MM.1S (cell line): ENCODE measurements at regions not wholly inside any gene's neighbourhood (a gene's known extent, or its start where the extent isn't known, plus 50 kb on each side); places are given as distances from the start of the nearest gene placed in this dataset.

Source experiments
- DNase-seq: peaks from one replicate; pipeline ENCODE4 v3.0.0-alpha.2; 2015
- H2AFZ ChIP-seq: fragments of 300-600 bp; sonication (generic); 2 replicates; pipeline ENCODE4 v1.6.0; 2016; ENCODE audit warnings: antibody characterized with exemption, low read length
- H3F3A ChIP-seq: fragments of 300-600 bp; sonication (generic); 2 replicates; pipeline ENCODE4 v1.6.1; 2016; ENCODE audit warnings: mild to moderate bottlenecking, antibody characterized with exemption, low read length, moderate library complexity, mixed read lengths; ENCODE audit not compliant: insufficient read depth
- H3K27ac ChIP-seq: fragments of 300-600 bp; sonication (generic); 2 replicates; pipeline ENCODE4 v1.5.1; 2016; ENCODE audit warnings: mild to moderate bottlenecking, low read length
- H3K27me3 ChIP-seq: fragments of 300-600 bp; sonication (generic); replicated peaks from 2 replicates; pipeline ENCODE4 v1.6.0; 2016; ENCODE audit warnings: low read length; ENCODE audit not compliant: insufficient read depth
- H3K36me3 ChIP-seq: fragments of 300-600 bp; sonication (generic); replicated peaks from 2 replicates; pipeline ENCODE4 v1.6.1; 2016; ENCODE audit warnings: mild to moderate bottlenecking, low read length, mixed read lengths; ENCODE audit not compliant: insufficient read depth
- H3K4me1 ChIP-seq: fragments of 300-600 bp; sonication (generic); 2 replicates; pipeline ENCODE4 v1.6.1; 2016; ENCODE audit warnings: low read length, mixed read lengths
- H3K4me2 ChIP-seq: fragments of 300-600 bp; sonication (generic); 2 replicates; pipeline ENCODE4 v1.6.0; 2016; ENCODE audit warnings: low read depth, low read length
- H3K4me3 ChIP-seq: fragments of 300-600 bp; sonication (generic); 2 replicates; pipeline ENCODE4 v1.5.1; 2016; ENCODE audit warnings: low read length, mixed read lengths
- H3K79me2 ChIP-seq: fragments of 300-600 bp; sonication (generic); 2 replicates; pipeline ENCODE4 v1.6.1; 2016; ENCODE audit warnings: mixed run types, low read length, mixed read lengths
- H3K9ac ChIP-seq: fragments of 300-600 bp; sonication (generic); 2 replicates; pipeline ENCODE4 v1.6.1; 2016; ENCODE audit warnings: low read length, mixed read lengths
- H3K9me2 ChIP-seq: fragments of 300-600 bp; sonication (generic); replicated peaks from 2 replicates; pipeline ENCODE4 v1.6.1; 2016; ENCODE audit warnings: mild to moderate bottlenecking, low read length, mixed read lengths; ENCODE audit not compliant: insufficient read depth
- H3K9me3 ChIP-seq: fragments of 300-600 bp; sonication (generic); replicated peaks from 2 replicates; pipeline ENCODE4 v1.6.1; 2016; ENCODE audit warnings: mild to moderate bottlenecking, low read length, mixed read lengths; ENCODE audit not compliant: insufficient read depth
- H4K20me1 ChIP-seq: fragments of 300-600 bp; sonication (generic); 2 replicates; pipeline ENCODE4 v1.6.1; 2016; ENCODE audit warnings: mild to moderate bottlenecking, low read length, moderate library complexity, mixed read lengths; ENCODE audit not compliant: insufficient read depth
- EZH2 ChIP-seq: fragments of 300-600 bp; sonication (generic); optimal IDR thresholded peaks from 2 replicates; pipeline ENCODE3; 2017; ENCODE audit warnings: low read depth, mild to moderate bottlenecking, antibody characterized with exemption, low read length, mixed read lengths
- EZH2phosphoT487 ChIP-seq: fragments of 300-600 bp; sonication (generic); IDR thresholded peaks from 2 replicates; pipeline ENCODE4 v1.6.1; 2018; ENCODE audit warnings: antibody characterized with exemption, low read length
- TF ChIP-seq, protein P1 (sequence below): fragments of 300-600 bp; sonication (generic); IDR thresholded peaks from 2 replicates; pipeline ENCODE4 v1.5.1; 2016; ENCODE audit warnings: antibody characterized with exemption, low read length, mixed read lengths

DNA sequence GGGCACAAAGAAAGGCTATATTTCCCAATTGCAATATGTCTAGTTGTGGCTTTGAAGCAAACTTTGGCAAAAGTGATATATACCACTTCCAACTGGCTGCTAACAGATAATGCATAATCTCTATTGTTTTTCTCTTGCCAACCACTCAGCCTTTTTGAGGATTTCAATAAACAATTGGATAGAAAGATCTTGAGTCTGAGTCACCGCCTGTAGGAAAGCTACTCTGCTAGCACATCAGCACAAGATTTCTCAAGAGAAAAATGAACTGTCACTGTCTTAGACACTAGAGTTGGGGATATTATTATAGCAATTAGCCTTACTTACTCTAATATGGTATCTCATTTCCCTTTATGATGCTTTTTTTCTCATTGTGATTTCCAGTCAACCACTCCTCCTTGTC is 119.7 kb downstream of the SST start:
- TF ChIP-seq, protein P1, sequence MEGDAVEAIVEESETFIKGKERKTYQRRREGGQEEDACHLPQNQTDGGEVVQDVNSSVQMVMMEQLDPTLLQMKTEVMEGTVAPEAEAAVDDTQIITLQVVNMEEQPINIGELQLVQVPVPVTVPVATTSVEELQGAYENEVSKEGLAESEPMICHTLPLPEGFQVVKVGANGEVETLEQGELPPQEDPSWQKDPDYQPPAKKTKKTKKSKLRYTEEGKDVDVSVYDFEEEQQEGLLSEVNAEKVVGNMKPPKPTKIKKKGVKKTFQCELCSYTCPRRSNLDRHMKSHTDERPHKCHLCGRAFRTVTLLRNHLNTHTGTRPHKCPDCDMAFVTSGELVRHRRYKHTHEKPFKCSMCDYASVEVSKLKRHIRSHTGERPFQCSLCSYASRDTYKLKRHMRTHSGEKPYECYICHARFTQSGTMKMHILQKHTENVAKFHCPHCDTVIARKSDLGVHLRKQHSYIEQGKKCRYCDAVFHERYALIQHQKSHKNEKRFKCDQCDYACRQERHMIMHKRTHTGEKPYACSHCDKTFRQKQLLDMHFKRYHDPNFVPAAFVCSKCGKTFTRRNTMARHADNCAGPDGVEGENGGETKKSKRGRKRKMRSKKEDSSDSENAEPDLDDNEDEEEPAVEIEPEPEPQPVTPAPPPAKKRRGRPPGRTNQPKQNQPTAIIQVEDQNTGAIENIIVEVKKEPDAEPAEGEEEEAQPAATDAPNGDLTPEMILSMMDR = no peak
- no peak for TF ChIP-seq EZH2
- no peak for TF ChIP-seq EZH2phosphoT487
- Histone ChIP-seq H4K20me1 (no peaks in the 10 kb centered on the region), H3K27ac (no peak overlapping the region), H3K4me2 (no peak overlapping the region), H3K9me2 (no peaks in the 10 kb centered on the region), H3K4me1 (no peaks in the 10 kb centered on the region), H3F3A (no peaks in the 10 kb centered on the region), H3K4me3 (no peak overlapping the region), H3K9ac (no peak overlapping the region), H3K79me2 (no peaks in the 10 kb centered on the region), H3K36me3 (no peaks in the 10 kb centered on the region), H2AFZ (no peak overlapping the region), H3K9me3 (no peaks in the 10 kb centered on the region), H3K27me3 (no peaks in the 10 kb centered on the region)
- DNase-seq = no peak

DNA sequence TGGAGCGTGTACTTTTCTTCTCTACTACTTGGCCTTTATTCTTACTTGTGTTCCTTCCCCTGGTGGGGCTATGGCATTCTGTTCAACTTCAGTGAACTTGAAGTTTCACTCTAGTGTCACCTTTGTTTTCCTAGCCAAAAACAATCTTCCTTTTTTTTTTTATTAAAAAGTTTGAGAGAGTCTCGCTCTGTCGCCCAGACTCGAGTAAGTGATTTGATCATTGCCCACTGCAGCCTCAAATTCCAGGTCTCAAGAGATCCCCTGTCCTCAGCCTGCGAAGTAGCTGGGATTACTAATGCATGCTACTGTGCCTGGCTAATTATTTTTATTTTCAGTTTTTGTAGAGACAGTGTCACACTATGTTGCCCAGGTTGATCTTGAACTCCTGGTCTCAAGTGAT is 124.8 kb downstream of the SST start:
- no peaks in the 10 kb centered on the region for H3K9me3 ChIP-seq
- H3F3A ChIP-seq = no peaks in the 10 kb centered on the region
- H4K20me1 ChIP-seq = no peaks in the 10 kb centered on the region
- no peaks in the 10 kb centered on the region for H3K36me3 ChIP-seq
- no peak overlapping the region for H3K9ac ChIP-seq
- TF ChIP-seq, protein P1 = no peak
- TF ChIP-seq EZH2 (no peak), EZH2phosphoT487 (no peak)
- H2AFZ ChIP-seq = no peak overlapping the region
- H3K9me2 ChIP-seq = no peaks in the 10 kb centered on the region
- no peak overlapping the region for H3K4me2 ChIP-seq
- no peak overlapping the region for H3K27ac ChIP-seq
- no peaks in the 10 kb centered on the region for H3K27me3 ChIP-seq
- no peaks in the 10 kb centered on the region for H3K4me1 ChIP-seq
- H3K4me3 ChIP-seq = no peak overlapping the region
- H3K79me2 ChIP-seq = no peaks in the 10 kb centered on the region
- DNase-seq = no peak

DNA sequence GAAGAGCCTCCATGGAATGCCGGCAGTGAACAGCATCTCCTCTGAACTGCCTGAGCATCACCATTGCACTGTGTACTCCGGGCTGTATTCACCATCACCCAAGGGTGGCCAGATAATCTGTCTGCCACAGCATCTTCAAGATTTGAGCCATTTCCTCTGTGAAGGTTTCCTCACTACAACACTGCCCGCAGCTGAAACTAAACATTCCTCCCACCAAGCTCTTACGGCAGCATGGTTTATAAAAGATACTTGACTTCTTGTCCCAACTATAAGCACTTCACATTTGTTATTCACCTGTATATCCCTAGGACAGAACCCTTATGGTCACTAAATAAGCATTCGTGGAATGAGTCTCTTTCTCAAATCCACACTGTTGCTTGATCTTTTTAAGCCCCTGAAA is 125.9 kb downstream of the SST start:
- Histone ChIP-seq H3K4me3 (no peak overlapping the region), H4K20me1 (no peaks in the 10 kb centered on the region), H3K9me3 (no peaks in the 10 kb centered on the region), H3K4me2 (no peak overlapping the region), H3F3A (no peaks in the 10 kb centered on the region), H3K36me3 (no peaks in the 10 kb centered on the region), H3K9ac (no peak overlapping the region), H3K79me2 (no peaks in the 10 kb centered on the region), H3K27me3 (no peaks in the 10 kb centered on the region), H3K9me2 (no peaks in the 10 kb centered on the region), H3K27ac (no peak overlapping the region), H2AFZ (no peak overlapping the region), H3K4me1 (no peaks in the 10 kb centered on the region)
- no peak for DNase-seq
- TF ChIP-seq, protein P1 = no peak
- TF ChIP-seq EZH2phosphoT487 (no peak), EZH2 (no peak)
